Adipose tissue (tissue), 3 donors: ENCODE measurements at regions not wholly inside any gene's neighbourhood (a gene's known extent, or its start where the extent isn't known, plus 50 kb on each side); places are given as distances from the start of the nearest gene placed in this dataset.
"Not testable (repeated sequence)": the region's sequence is repeated elsewhere in the genome, so short reads cannot be mapped to it uniquely, and the experiment has no call there.

Experiments used
- H3K27ac ChIP-seq: one replicate; pipeline ENCODE4 v1.5.1; 2013; ENCODE audit warnings: low read depth, low read length
- WGBS, 3 donors: extraction: QIAGEN DNeasy Blood & Tissue Kit; methylation state at CpG; one replicate each; pipeline ENCODE4 v1.1.7; 2013; 5-methylcytosine and 5-hydroxymethylcytosine counted together
- donor health status: healthy with polysubstance abuse.
- donor health status: Bipolar disorder and iron deficiency.
- donor health status: healthy.

DNA sequence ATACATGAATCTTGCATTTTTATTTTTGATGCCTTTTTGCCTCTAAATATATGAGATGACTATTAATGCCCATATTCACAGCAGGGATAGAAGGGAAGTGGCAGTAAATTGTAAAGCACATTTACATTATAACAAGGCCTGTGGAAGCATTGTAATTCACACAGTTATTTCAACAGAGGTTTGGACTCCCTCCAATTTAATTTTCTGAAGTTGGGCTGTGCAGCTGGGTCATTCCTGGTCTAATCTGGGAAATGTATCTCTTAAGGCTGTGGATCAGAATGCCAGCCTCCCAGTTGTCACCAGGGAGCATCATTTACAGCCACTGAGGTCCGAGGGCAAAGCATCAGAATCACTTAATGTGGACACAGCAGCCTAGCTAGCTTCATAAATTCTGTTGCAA, 434.5 kb downstream of the MFSD1 start:
- H3K27ac ChIP-seq = no peak overlapping the region
- WGBS, 3 donors = 40 to 66% (median 57%) methylated on average over 1 of the region's 1 CpG

DNA sequence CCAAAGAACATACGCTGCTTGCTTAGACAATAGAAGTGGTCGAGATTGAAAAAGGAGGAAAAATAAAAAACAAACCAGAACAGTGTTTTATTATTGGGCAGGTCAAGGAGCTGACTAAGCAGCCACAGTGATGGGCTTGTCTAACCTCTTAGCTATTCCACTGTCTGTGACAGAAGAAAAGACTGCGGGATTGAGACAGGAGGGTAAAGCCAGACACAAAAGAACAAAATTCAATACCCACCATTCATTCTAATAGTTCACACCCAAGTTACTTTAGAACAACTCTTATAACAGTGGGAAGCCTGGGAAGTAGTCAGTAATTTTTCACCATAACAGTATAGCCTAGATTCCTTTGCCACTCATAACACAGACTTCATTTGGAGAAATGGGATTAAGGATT, 435.4 kb downstream of the MFSD1 start:
- H3K27ac ChIP-seq = no peak overlapping the region
- WGBS, 3 donors = 75 to 82% (median 80%) methylated on average over 3 of the region's 3 CpGs

DNA sequence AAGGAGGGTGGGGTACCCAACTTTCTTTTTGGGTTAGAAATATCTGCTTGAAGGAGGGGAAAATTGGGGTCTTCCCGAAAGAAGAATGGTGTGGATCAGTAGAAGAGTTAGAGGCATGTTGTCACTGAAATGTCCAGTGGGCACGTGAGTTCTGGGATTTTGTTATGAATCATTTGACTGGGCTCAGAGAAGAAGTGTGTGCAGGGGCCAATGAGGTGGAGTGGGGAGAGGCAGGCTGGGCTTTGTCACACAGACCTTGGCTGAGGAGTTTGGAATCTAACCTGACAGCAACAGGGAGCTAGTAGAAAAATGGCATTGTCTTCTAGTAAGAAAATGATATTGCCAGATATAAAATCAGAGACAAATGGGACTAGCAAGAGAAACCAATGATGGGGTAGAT, 436.8 kb downstream of the MFSD1 start:
- no peak overlapping the region for H3K27ac ChIP-seq
- 78 to 86% (median 85%) methylated on average over 2 of the region's 2 CpGs for WGBS, 3 donors

GRCh38 chr3:159239059-159239458, 437.2 kb downstream of the MFSD1 start:
- H3K27ac ChIP-seq = no peak overlapping the region

- 69 to 85% (median 85%) methylated on average over 4 of the region's 4 CpGs for WGBS, 3 donors
- no peak overlapping the region for H3K27ac ChIP-seq
Observed at GRCh38 chr3:159244933-159245332, 443.1 kb downstream of the MFSD1 start.

DNA sequence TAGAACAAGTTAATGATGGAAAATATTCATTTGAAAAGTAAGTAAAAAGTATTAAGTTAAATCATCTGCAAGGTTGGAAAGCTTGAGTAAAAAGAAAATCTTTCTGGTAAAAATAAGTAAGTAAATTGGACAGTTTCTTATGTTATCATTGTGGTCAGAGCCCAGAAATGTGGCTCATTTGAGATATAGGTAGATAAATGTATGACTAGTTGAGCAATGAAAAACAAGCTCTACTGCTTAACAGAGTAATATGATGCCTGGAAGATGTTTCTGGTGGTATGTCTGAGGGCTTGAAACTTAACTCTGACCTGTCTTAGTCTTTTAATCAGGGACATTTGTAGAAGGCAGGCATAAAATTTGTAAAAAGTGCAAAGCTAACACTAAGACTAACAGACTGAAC, 444.0 kb downstream of the MFSD1 start:
- no peak overlapping the region for H3K27ac ChIP-seq

GRCh38 chr3:159246385-159246784, 444.5 kb downstream of the MFSD1 start:
- no peak overlapping the region for H3K27ac ChIP-seq
- WGBS, 3 donors = 66 to 80% (median 74%) methylated on average over 5 of the region's 5 CpGs

GRCh38 chr3:159249472-159250174, 447.8 kb downstream of the MFSD1 start:
- 36 to 69% (median 63%) methylated on average over 5 of the region's 5 CpGs for WGBS, 3 donors
- H3K27ac ChIP-seq = no peak overlapping the region

DNA sequence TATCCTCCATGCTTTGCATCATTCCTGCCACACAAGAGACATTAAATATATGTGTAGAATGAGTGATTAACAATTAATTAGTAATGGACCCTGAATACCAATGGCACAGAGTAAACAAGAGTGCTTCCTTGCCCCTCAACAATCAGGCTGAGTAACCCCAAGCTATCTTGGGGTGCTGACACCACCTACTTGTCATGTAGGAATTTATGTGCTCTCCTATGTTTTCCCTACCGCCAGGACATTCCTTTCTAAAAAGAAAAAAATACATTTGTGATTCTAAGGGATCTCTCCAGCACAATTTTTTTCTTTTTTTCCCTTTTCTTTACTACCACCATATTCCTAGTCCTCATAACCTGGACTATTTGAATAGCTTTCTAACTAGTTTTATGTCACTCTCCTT, 449.1 kb downstream of the MFSD1 start:
- no peak overlapping the region for H3K27ac ChIP-seq
- WGBS, 3 donors = 57 to 73% (median 72%) methylated on average over 1 of the region's 1 CpG

DNA sequence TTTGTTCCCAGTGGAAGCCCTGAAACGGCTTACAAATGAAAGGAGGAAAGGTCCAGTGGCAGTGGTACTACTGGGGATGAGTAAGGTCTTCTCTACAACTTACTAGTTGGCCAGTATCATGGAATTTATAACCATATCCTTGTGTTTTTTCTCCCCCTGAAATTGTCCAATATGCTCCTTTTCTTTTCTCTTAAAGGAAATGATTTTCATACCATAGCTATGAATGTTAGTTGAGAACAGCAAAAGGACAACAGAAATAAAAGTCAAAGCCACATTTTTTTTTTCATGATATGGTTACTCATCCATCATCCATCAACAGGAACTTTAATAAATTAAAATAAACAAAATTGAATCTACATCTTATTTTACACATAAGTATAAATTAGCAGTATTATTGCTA, 450.4 kb downstream of the MFSD1 start:
- 58 to 81% (median 60%) methylated on average over 1 of the region's 1 CpG for WGBS, 3 donors
- no peak overlapping the region for H3K27ac ChIP-seq

GRCh38 chr3:159252772-159253384, 451.0 kb downstream of the MFSD1 start:
- 28 to 31% (median 29%) methylated on average over 2 of the region's 2 CpGs for WGBS, 3 donors

DNA sequence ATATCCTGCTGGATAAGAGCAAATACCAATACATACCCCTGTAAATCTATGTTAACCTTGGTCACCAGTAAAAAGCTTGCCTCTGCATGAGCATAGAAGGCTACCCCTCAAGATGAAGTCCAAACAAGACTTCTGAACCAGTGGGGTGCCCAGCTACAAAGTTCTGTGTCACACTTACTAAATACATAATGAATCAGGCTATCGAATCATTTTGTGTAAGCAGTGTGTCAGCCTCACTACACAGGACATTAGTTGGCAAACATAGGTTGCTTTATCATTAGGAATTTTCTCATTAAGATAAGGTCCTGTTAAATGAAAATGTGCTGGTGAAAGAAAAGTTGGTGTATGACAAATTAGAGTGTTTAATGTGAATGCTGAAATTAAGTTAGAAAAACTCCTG, 452.0 kb downstream of the MFSD1 start:
- no peak overlapping the region for H3K27ac ChIP-seq
- WGBS, 3 donors = 30 to 85% (median 81%) methylated on average over 1 of the region's 1 CpG

More at GRCh38 chr3:159252772-159253384, 451.0 kb downstream of the MFSD1 start:
- no peak overlapping the region for H3K27ac ChIP-seq

GRCh38 chr3:159257954-159258353, 456.1 kb downstream of the MFSD1 start:
- 69 to 82% (median 76%) methylated on average over 4 of the region's 4 CpGs for WGBS, 3 donors
- no peak overlapping the region for H3K27ac ChIP-seq

GRCh38 chr3:159258934-159259333, 457.1 kb downstream of the MFSD1 start:
- no peak overlapping the region for H3K27ac ChIP-seq
- 49 to 64% (median 52%) methylated on average over 2 of the region's 2 CpGs for WGBS, 3 donors

- 21 to 26% (median 24%) methylated on average over 5 of the region's 5 CpGs for WGBS, 3 donors
- H3K27ac ChIP-seq = no peak overlapping the region
Observed at GRCh38 chr3:159260049-159260662, 458.3 kb downstream of the MFSD1 start.

DNA sequence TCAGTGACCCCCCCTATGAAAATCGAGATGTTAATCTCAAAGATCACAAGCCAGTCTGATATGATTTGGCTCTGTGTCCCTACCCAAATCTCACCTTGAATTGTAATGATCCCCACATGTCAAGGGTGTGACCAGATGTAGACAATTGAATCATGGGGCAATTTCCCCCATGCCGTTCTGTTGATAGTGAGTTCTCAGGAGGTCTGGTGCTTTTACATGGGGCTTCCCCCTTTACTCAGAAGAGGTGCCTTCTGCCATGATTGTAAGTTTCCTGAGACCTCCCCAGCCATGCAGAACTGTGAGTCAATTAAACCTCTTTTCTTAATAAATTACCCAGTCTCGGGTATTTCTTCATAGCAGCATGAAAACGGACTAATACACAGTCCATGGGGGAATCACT, 459.5 kb downstream of the MFSD1 start:
- 37 to 59% (median 53%) methylated on average over 4 of the region's 4 CpGs for WGBS, 3 donors
- not testable (repeated sequence) for H3K27ac ChIP-seq

- 37 to 42% (median 40%) methylated on average over 6 of the region's 6 CpGs for WGBS, 3 donors
Observed at GRCh38 chr3:159263750-159264553, 462.1 kb downstream of the MFSD1 start.

GRCh38 chr3:159265705-159266104, 463.9 kb downstream of the MFSD1 start:
- H3K27ac ChIP-seq = no peak overlapping the region
- 38 to 70% (median 40%) methylated on average over 2 of the region's 2 CpGs for WGBS, 3 donors

More at GRCh38 chr3:159263750-159264553, 462.1 kb downstream of the MFSD1 start:
- H3K27ac ChIP-seq = no peak overlapping the region

GRCh38 chr3:159266779-159267178, 464.9 kb downstream of the MFSD1 start:
- H3K27ac ChIP-seq = no peak overlapping the region
- WGBS, 3 donors = 67 to 77% (median 75%) methylated on average over 6 of the region's 6 CpGs
